HG02610 (cell line): ENCODE measurements at regions not wholly inside any gene's neighbourhood (a gene's known extent, or its start where the extent isn't known, plus 50 kb on each side); places are given as distances from the start of the nearest gene placed in this dataset.

ENCODE experiments used
- ATAC-seq: cut with Tn5 transposase; IDR thresholded peaks from one replicate; pipeline ENCODE4 v1.9.1; 2021; ENCODE audit warnings: mild to moderate bottlenecking, moderate library complexity; ENCODE audit not compliant: unreplicated experiment

GRCh38 chr7:124432009-124432578, 333.5 kb downstream of the GPR37 start:
- no peak for ATAC-seq

GRCh38 chr7:124429923-124430322, 335.7 kb downstream of the GPR37 start:
- no peak for ATAC-seq

- no peak for ATAC-seq
These were observed 336.8 kb downstream of the GPR37 start for GRCh38 chr7:124428781-124429180.

GRCh38 chr7:124426621-124427020, 339.0 kb downstream of the GPR37 start:
- no peak for ATAC-seq

- no peak for ATAC-seq
These were observed 341.7 kb downstream of the GPR37 start for GRCh38 chr7:124423863-124424262.

- no peak for ATAC-seq
These were observed 343.5 kb downstream of the GPR37 start for GRCh38 chr7:124422081-124422480.

- no peak for ATAC-seq
These were observed 345.2 kb downstream of the GPR37 start for GRCh38 chr7:124420367-124420766.

GRCh38 chr7:124413029-124413428, 352.6 kb downstream of the GPR37 start:
- no peak for ATAC-seq

GRCh38 chr7:124412531-124412930, 353.1 kb downstream of the GPR37 start:
- ATAC-seq = no peak

- ATAC-seq = no peak
These were observed 353.8 kb downstream of the GPR37 start for GRCh38 chr7:124411796-124412195.

GRCh38 chr7:124403587-124403986, 362.0 kb downstream of the GPR37 start:
- ATAC-seq = no peak

GRCh38 chr7:124403112-124403511, 362.5 kb downstream of the GPR37 start:
- ATAC-seq = no peak

GRCh38 chr7:124399941-124400340, 365.7 kb downstream of the GPR37 start:
- ATAC-seq = no peak

GRCh38 chr7:124398937-124399552, 366.2 kb upstream of the TMEM229A start:
- no peak for ATAC-seq

- no peak for ATAC-seq
These were observed 364.3 kb upstream of the TMEM229A start for GRCh38 chr7:124397134-124397533.

- no peak for ATAC-seq
These were observed 357.4 kb upstream of the TMEM229A start for GRCh38 chr7:124390301-124390700.

GRCh38 chr7:124388751-124389150, 355.9 kb upstream of the TMEM229A start:
- no peak for ATAC-seq

- ATAC-seq = no peak
These were observed 354.2 kb upstream of the TMEM229A start for GRCh38 chr7:124387056-124387455.

GRCh38 chr7:124379296-124379695, 346.4 kb upstream of the TMEM229A start:
- ATAC-seq = no peak

- no peak for ATAC-seq
These were observed 343.2 kb upstream of the TMEM229A start for GRCh38 chr7:124376111-124376510.

GRCh38 chr7:124375391-124375790, 342.5 kb upstream of the TMEM229A start:
- no peak for ATAC-seq

- no peak for ATAC-seq
These were observed 336.4 kb upstream of the TMEM229A start for GRCh38 chr7:124369310-124369709.

- no peak for ATAC-seq
These were observed 333.3 kb upstream of the TMEM229A start for GRCh38 chr7:124366118-124366517.
